ENCODE measurements at regions not wholly inside any gene's neighbourhood (a gene's known extent, or its start where the extent isn't known, plus 50 kb on each side); places are given as distances from the start of the nearest gene placed in this dataset.

GRCh38 chr6:16989382-16989781 is 112.5 kb upstream of the STMND1 start:
- no peak for TF ChIP-seq MAX (IDR thresholded peaks at IDR 0.05; ENCODE audit: low read depth)
- TF ChIP-seq PBX3 (IDR thresholded peaks at IDR 0.05), result no peak
